NCI-H1417 treated with DMSO at 0.1 percent for 48 hours (cell line): ENCODE measurements at regions not wholly inside any gene's neighbourhood (a gene's known extent, or its start where the extent isn't known, plus 50 kb on each side); places are given as distances from the start of the nearest gene placed in this dataset.
"Not testable (repeated sequence)": the region's sequence is repeated elsewhere in the genome, so short reads cannot be mapped to it uniquely, and the experiment has no call there.

ENCODE experiments used
- DNase-seq: peaks from one replicate; lab custom pipeline; 2025; lab: John Stamatoyannopoulos, UW

DNA sequence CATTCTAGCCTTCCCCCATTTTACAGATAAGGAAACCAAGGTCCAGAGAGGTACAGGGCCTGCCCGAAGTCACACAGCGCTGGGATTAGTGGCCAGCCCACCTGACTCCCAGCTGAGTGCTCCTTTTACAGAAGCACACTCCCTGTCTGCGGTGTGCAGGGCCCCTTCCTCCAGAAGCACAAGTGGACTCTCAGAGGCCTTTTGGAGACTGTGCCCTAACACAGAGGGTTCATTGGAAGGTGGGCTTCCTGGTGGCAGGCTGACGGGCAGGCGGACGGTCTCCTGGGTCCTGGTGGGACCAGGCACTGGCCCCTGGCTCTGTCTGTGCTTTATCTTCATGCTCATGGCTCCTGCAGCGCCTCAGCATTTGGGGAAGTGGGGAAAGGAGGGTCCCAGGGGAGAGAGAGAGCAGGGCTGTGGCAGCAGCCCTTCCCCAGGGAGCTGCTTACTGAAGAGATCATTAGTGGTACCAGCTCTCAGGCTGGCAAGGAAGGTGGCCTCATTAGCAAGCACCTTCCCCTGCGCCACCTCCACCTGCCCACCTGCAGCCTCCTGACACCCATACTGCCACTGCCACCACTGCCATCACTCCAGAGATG, 83.1 kb upstream of the GOLGA6L4 start:
- DNase-seq = not testable (repeated sequence)

GRCh38 chr15:84153655-84154140, 81.9 kb upstream of the GOLGA6L4 start:
- DNase-seq = not testable (repeated sequence)

DNA sequence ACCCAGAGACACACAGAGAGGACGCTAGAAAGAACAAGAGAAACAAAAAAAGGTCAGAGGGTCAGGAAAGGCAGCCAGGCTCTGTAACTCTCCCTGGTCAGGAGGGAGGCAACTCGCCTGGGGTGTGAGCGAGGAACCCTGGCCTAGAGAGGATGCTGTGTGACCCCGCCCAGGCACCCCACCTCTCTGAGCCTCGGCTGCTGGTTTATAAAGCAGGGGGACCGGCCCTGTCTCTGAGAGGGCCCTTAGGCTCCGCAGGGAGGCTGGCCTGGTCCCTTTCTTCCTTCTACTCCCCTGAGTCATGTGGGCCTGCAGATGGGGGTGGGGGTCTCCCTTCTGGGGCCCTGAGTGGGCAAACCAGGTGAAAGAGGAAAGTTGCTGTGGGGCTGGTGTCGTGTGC, 81.3 kb upstream of the GOLGA6L4 start:
- not testable (repeated sequence) for DNase-seq

GRCh38 chr15:84154787-84155186, 80.8 kb upstream of the GOLGA6L4 start:
- not testable (repeated sequence) for DNase-seq

DNA sequence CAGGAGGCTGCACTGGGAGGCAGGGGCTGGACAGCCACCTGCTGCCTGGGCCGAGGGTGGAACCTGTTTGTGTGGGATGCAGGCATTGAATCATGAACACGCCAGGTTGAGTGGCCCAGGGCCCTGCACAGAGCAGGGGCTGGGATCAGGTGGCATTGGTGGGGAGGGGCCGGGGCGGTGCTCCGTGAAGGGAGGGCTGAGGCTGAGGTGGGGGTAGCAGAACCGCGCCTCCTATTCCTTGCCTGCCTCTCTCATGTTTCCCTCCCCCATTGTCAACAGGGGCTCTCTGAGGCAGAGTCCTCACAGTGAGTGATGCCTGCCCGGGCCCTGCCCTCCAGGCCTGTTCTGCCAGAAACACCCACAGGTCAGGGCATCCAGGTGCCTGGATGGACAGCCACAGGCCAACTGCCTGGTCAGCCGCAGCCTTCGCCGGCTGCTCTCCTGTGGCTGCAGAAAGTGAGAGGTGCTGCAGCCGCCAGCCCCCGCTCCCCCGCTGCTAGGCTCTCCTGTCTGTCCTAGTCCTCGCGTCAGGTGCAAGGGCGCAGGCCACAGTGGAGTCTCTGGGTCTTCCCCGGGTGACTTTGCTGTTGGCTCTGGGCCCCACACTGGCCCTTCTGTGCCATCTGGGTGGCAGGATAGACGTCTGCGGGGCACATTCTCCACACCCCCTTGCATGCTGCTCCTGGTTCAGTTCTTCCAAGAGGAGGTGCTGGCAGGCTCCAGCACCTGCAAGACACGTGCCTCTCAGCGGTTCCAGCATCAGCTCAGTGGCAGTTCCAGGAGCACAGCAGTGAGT, 79.6 kb upstream of the GOLGA6L4 start:
- DNase-seq = not testable (repeated sequence)

- not testable (repeated sequence) for DNase-seq
Measured at GRCh38 chr15:84156588-84156840, 79.1 kb upstream of the GOLGA6L4 start.

GRCh38 chr15:84157056-84157632, 78.4 kb upstream of the GOLGA6L4 start:
- not testable (repeated sequence) for DNase-seq

DNA sequence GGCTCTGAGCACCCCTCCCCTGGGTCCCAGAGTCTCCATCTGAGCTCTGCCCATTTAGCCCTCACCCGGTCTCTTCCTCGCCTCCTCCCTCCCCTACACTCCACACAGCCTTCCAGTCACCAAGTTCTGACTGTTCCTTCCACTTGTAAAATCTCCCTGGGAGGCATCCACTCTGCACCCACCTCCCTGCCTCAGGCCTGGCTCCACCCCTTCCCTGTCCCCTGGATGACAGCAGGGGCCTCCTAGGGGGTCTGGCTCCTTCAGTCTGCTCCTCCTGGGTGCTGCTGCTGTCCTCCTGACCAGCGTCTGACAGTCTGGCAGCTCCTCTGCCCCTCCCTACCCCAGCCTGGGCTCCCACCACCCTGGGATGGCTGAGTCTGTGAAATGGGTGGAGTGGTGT, 77.7 kb upstream of the GOLGA6L4 start:
- not testable (repeated sequence) for DNase-seq

- not testable (repeated sequence) for DNase-seq
Measured at GRCh38 chr15:84159346-84160269, 76.0 kb upstream of the GOLGA6L4 start.

GRCh38 chr15:84164423-84165292, 70.9 kb upstream of the GOLGA6L4 start:
- not testable (repeated sequence) for DNase-seq

GRCh38 chr15:84170029-84170428, 65.5 kb upstream of the GOLGA6L4 start:
- DNase-seq = not testable (repeated sequence)

DNA sequence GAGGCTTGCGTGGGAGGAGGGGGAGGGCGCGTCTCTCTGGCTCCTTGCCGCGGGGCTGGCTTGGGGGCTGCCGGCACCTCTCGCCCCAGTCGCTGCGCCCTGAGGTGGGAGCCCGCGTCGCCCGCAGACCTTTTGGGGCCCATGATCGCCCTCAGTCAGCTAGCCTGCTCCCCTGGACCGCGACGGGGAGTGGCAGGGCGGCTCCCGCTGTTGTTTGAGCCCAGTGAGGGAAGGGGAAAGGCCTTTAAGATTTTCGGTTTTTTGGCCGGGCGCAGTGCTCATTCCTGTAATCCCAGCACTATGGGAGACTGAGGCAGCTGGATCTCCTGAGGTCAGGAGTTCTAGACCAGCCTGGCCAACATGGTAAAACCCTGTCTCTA, 62.4 kb upstream of the GOLGA6L4 start:
- not testable (repeated sequence) for DNase-seq
